ENCODE measurements at regions not wholly inside any gene's neighbourhood (a gene's known extent, or its start where the extent isn't known, plus 50 kb on each side); places are given as distances from the start of the nearest gene placed in this dataset.
A peak's percentile ranks its signal among the peaks of the same experiment; 100 is the strongest.

- H3K27ac ChIP-seq (ENCODE audit: extremely low read depth, low read depth, low read length) = no peak overlapping the region
- no peaks in the 10 kb centered on the region for H3K9me3 ChIP-seq (replicated peaks; ENCODE audit: control insufficient read depth, insufficient read depth, low read depth, low read length)
- no peak for FAIRE-seq
- no peak for ATAC-seq
- H3K9me1 ChIP-seq (ENCODE audit: control insufficient read depth, insufficient read depth, low read length) = no peaks in the 10 kb centered on the region
- no peak overlapping the region for H3K9ac ChIP-seq (ENCODE audit: insufficient read depth in 1 of 2, low read depth in 2 of 2, low read length in 2 of 2)
- no peak for DNase-seq (ENCODE audit: extremely low read depth in 1 of 4, low spot score in 3 of 4)
- intact Hi-C loops (cut with micrococcal nuclease) = no loop called here
- in situ Hi-C loops (cut with MboI) = no loop called here
- no TSS peak for BruUV-seq (replicated peaks)
- TF ChIP-seq MXI1 (IDR thresholded peaks at IDR 0.05; ENCODE audit: low read depth, low read length) = no peak
- TF ChIP-seq ELK1 (CRISPR knock-in tag; IDR thresholded peaks at IDR 0.05) = no peak
- no peak for TF ChIP-seq SFPQ (IDR thresholded peaks at IDR 0.05; ENCODE audit: low read depth, low read length)
- TF ChIP-seq ATF6 (CRISPR knock-in tag; IDR thresholded peaks at IDR 0.05) = no peak
- TF ChIP-seq ZBTB40 (IDR thresholded peaks at IDR 0.05) = peak; percentile 88
- peak; percentile 65 for TF ChIP-seq ZBTB40 (CRISPR knock-in tag; IDR thresholded peaks at IDR 0.05)
- no peak for TF ChIP-seq HNRNPK (IDR thresholded peaks at IDR 0.05; ENCODE audit: low read depth, low read length, poor library complexity, severe bottlenecking)
- TF ChIP-seq SMARCB1 (IDR thresholded peaks at IDR 0.05; ENCODE audit: insufficient read length, low read depth) = no peak
- no peaks in the 10 kb centered on the region for H3K36me3 ChIP-seq (ENCODE audit: control insufficient read depth, insufficient read depth, low read length)
- H3K4me3 ChIP-seq = no peak overlapping the region
- no peaks in the 10 kb centered on the region for H4K20me1 ChIP-seq (replicated peaks; ENCODE audit: control insufficient read depth, insufficient read depth, low read length)
- H3K27me3 ChIP-seq (ENCODE audit: control insufficient read depth in 2 of 2, insufficient read depth in 2 of 2, low read length in 2 of 2) = no peaks in the 10 kb centered on the region
- ChIA-PET POLR2A (no interaction called here), CTCF (ENCODE audit: low intra/inter-chr PET ratio) (no interaction called here)
- H3K4me2 ChIP-seq (ENCODE audit: insufficient read depth, low read length) = no peak overlapping the region
- H2AFZ ChIP-seq (ENCODE audit: low read depth, low read length) = no peak overlapping the region
- H3K4me1 ChIP-seq (replicated peaks in 1 of 2; ENCODE audit: control insufficient read depth in 2 of 2, insufficient read depth in 2 of 2, low read length in 2 of 2) = no peaks in the 10 kb centered on the region
- no peaks in the 10 kb centered on the region for H3K79me2 ChIP-seq (ENCODE audit: control insufficient read depth, insufficient read depth, low read length)
Observed at GRCh38 chr2:168394262-168394661, 61.8 kb upstream of the CERS6 start.

All from K562 (cell line).